ENCODE measurements at regions not wholly inside any gene's neighbourhood (a gene's known extent, or its start where the extent isn't known, plus 50 kb on each side); places are given as distances from the start of the nearest gene placed in this dataset.

DNA sequence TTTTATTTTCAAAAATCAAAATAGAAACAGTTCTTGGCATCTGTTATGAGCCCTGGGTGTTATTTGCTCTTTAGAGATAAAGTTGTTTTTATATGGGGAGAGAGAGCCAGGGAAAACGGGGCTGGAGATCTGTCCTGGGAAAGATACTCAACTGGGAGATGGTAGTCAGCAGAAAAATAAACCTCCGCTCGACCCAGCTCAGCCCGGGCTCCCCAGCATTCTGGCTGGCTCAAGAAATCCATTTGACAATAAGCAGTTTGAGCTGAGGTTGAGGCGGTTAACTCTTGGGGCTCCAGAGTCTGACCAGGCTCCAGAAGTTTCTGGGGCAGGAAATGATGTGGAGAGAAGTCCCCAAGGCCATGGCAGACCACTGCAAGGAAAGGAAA lies 151.9 kb downstream of the IRX5 start:
- TF ChIP-seq CTCF (IDR thresholded peaks at IDR 0.05) (no peak), POLR2A (IDR thresholded peaks at IDR 0.05) (no peak)
